ENCODE measurements at regions not wholly inside any gene's neighbourhood (a gene's known extent, or its start where the extent isn't known, plus 50 kb on each side); places are given as distances from the start of the nearest gene placed in this dataset.

DNA sequence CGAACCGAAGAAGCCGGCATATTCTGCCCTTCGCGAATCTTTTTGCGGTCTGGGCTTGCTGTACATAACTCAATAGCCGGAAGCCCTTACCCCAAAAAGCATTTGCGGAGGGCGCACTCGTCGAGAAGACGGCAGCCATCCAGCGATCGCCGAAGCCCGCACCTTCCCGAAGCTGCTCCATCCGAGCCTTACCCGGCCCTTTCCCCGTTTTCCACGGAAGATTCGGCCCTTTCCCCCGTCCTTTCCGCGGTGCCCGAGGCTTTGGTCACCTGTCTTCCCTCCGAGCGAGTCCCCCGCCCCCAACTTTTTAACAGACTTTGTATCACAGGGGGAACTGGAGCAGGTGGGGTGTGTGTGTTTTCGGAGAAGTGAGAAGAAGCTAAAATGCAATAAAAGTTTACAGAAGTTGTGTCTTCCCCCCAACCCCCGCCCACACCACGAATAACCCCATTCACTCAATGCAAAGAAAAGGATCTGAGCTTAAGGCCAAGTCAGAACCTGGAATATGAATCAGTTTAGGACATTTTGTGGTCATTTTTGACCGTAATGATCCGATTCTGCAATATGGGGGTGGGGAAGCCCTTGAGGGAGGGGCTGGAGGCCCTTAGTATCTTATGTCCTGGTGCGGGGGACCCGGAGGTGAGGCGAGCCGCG lies 99.0 kb upstream of the HSD17B12 start:
- no peak overlapping the region for H3K27ac ChIP-seq (ENCODE audit: low read length)
- no peaks in the 10 kb centered on the region for H3F3A ChIP-seq (ENCODE audit: insufficient read depth, low read length, poor library complexity, severe bottlenecking)
- H3K36me3 ChIP-seq (ENCODE audit: insufficient read depth, low read length) = no peaks in the 10 kb centered on the region
- no peaks in the 10 kb centered on the region for H4K20me1 ChIP-seq (ENCODE audit: insufficient read depth)
- peak overlapping the region; percentile 63 for H3K9ac ChIP-seq (ENCODE audit: low read length)
- no peaks in the 10 kb centered on the region for H3K79me2 ChIP-seq (replicated peaks; ENCODE audit: insufficient read depth, low read length)
- H3K9me2 ChIP-seq (ENCODE audit: insufficient read depth, low read length) = no peaks in the 10 kb centered on the region
- no peaks in the 10 kb centered on the region for H3K9me3 ChIP-seq (ENCODE audit: low read length)
- H3K4me3 ChIP-seq (ENCODE audit: low read length) = peak overlapping the region; percentile 94
- peaks cover 97% of the 10 kb centered on the region for H3K27me3 ChIP-seq (ENCODE audit: insufficient read depth, low read depth, low read length)
- H3K4me2 ChIP-seq (ENCODE audit: low read length) = peak overlapping the region; percentile 84
- no peak overlapping the region for H2AFZ ChIP-seq (ENCODE audit: low read depth, low read length)
- TF ChIP-seq POLR2AphosphoS5 (IDR thresholded peaks at IDR 0.05) = peak; percentile 6
- TF ChIP-seq RAD21 (conservative IDR thresholded peaks at IDR 0.05) = no peak

DNA sequence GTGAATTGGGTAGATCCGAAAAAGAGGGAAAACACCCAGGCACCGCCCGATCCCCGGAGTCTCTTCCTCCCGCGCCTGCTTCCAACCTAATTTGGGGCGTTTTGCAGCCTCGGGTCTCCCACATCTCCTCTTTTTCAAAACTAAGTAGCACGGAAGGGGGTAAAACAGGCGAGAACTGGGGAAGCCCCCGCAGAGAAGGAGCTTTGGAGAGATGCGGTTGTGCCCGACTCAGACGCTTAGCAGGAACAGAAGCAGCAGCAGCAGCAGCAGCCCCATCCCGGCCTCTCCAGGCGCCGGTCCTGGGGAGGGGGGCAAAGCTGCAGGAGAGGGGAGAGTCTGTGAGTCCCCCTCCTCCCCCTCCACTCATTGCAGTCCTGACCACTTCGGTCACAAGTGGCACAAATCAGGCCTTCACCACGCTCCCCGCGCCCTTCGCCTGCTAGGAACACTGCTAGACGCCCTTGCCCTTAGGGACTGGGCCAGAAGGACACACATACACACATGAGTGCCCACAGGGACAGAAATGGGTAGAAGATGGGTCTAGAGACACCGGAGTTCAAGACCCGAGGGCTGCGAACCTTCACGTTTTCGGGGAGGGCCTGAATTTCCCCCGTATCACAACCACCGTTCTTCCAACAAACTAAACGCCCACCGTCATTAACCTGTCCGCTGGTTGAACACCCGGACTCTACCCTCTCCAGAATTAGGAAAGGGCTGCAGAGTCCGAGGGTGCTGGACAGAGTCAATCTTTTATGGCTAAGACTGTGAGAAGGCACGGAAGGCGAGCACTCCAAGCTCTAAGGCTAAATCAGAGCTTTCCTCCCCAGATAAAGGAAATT lies 98.3 kb upstream of the HSD17B12 start:
- H2AFZ ChIP-seq (ENCODE audit: low read depth, low read length) = no peak overlapping the region
- H3K9me3 ChIP-seq (ENCODE audit: low read length) = no peaks in the 10 kb centered on the region
- H3K27ac ChIP-seq (ENCODE audit: low read length) = no peak overlapping the region
- peak overlapping the region; percentile 63 for H3K9ac ChIP-seq (ENCODE audit: low read length)
- H3K4me3 ChIP-seq (ENCODE audit: low read length) = peak overlapping the region; percentile 94
- H3K36me3 ChIP-seq (ENCODE audit: insufficient read depth, low read length) = no peaks in the 10 kb centered on the region
- peak overlapping the region; percentile 84 for H3K4me2 ChIP-seq (ENCODE audit: low read length)
- H3K79me2 ChIP-seq (replicated peaks; ENCODE audit: insufficient read depth, low read length) = no peaks in the 10 kb centered on the region
- H4K20me1 ChIP-seq (ENCODE audit: insufficient read depth) = no peaks in the 10 kb centered on the region
- no peak for TF ChIP-seq EP300 (conservative IDR thresholded peaks at IDR 0.05; ENCODE audit: poor library complexity, severe bottlenecking)
- no peak for TF ChIP-seq SMC3 (conservative IDR thresholded peaks at IDR 0.05; ENCODE audit: poor library complexity)
- no peak for TF ChIP-seq POLR2AphosphoS5 (IDR thresholded peaks at IDR 0.05)
- TF ChIP-seq, protein P1, sequence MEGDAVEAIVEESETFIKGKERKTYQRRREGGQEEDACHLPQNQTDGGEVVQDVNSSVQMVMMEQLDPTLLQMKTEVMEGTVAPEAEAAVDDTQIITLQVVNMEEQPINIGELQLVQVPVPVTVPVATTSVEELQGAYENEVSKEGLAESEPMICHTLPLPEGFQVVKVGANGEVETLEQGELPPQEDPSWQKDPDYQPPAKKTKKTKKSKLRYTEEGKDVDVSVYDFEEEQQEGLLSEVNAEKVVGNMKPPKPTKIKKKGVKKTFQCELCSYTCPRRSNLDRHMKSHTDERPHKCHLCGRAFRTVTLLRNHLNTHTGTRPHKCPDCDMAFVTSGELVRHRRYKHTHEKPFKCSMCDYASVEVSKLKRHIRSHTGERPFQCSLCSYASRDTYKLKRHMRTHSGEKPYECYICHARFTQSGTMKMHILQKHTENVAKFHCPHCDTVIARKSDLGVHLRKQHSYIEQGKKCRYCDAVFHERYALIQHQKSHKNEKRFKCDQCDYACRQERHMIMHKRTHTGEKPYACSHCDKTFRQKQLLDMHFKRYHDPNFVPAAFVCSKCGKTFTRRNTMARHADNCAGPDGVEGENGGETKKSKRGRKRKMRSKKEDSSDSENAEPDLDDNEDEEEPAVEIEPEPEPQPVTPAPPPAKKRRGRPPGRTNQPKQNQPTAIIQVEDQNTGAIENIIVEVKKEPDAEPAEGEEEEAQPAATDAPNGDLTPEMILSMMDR (IDR thresholded peaks at IDR 0.05; ENCODE audit: poor library complexity, severe bottlenecking) = no peak
- TF ChIP-seq EZH2 (IDR thresholded peaks at IDR 0.05; ENCODE audit: borderline replicate concordance, insufficient read depth, low read length, poor library complexity, severe bottlenecking) = no peak
- TF ChIP-seq, protein P2, sequence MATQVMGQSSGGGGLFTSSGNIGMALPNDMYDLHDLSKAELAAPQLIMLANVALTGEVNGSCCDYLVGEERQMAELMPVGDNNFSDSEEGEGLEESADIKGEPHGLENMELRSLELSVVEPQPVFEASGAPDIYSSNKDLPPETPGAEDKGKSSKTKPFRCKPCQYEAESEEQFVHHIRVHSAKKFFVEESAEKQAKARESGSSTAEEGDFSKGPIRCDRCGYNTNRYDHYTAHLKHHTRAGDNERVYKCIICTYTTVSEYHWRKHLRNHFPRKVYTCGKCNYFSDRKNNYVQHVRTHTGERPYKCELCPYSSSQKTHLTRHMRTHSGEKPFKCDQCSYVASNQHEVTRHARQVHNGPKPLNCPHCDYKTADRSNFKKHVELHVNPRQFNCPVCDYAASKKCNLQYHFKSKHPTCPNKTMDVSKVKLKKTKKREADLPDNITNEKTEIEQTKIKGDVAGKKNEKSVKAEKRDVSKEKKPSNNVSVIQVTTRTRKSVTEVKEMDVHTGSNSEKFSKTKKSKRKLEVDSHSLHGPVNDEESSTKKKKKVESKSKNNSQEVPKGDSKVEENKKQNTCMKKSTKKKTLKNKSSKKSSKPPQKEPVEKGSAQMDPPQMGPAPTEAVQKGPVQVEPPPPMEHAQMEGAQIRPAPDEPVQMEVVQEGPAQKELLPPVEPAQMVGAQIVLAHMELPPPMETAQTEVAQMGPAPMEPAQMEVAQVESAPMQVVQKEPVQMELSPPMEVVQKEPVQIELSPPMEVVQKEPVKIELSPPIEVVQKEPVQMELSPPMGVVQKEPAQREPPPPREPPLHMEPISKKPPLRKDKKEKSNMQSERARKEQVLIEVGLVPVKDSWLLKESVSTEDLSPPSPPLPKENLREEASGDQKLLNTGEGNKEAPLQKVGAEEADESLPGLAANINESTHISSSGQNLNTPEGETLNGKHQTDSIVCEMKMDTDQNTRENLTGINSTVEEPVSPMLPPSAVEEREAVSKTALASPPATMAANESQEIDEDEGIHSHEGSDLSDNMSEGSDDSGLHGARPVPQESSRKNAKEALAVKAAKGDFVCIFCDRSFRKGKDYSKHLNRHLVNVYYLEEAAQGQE (IDR thresholded peaks at IDR 0.05; ENCODE audit: borderline replicate concordance) = no peak
- no peak for TF ChIP-seq TAF1 (IDR thresholded peaks at IDR 0.05; ENCODE audit: low read depth)
- TF ChIP-seq RAD21 (conservative IDR thresholded peaks at IDR 0.05) = no peak
- no peak for TF ChIP-seq MXI1 (conservative IDR thresholded peaks at IDR 0.05; ENCODE audit: poor library complexity, severe bottlenecking)
- peaks cover 91% of the 10 kb centered on the region for H3K27me3 ChIP-seq (ENCODE audit: insufficient read depth, low read depth, low read length)
- H3F3A ChIP-seq (ENCODE audit: insufficient read depth, low read length, poor library complexity, severe bottlenecking) = no peaks in the 10 kb centered on the region
- H3K9me2 ChIP-seq (ENCODE audit: insufficient read depth, low read length) = no peaks in the 10 kb centered on the region
